ENCODE measurements at regions not wholly inside any gene's neighbourhood (a gene's known extent, or its start where the extent isn't known, plus 50 kb on each side); places are given as distances from the start of the nearest gene placed in this dataset.

DNA sequence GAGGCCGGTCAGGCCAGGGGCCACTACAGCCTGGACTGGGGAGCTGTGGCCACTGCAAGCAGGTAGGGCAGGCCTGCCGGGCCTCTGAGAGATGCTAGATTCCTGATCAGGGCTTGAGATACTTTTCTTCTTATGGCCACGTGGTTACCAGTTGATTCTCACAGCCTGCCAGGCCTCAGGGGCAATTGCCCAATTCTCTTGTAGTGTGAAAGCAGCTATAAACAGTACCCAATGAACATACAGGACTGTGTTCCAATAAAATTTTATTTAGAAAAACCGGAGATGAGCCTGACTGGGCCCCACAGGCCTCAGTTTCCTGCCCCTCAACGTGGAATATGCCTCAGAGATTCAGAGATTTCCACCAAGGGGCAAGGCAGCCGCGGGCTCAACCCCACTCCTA, 475.2 kb downstream of the TCERG1L start:
- TF ChIP-seq, protein P1, sequence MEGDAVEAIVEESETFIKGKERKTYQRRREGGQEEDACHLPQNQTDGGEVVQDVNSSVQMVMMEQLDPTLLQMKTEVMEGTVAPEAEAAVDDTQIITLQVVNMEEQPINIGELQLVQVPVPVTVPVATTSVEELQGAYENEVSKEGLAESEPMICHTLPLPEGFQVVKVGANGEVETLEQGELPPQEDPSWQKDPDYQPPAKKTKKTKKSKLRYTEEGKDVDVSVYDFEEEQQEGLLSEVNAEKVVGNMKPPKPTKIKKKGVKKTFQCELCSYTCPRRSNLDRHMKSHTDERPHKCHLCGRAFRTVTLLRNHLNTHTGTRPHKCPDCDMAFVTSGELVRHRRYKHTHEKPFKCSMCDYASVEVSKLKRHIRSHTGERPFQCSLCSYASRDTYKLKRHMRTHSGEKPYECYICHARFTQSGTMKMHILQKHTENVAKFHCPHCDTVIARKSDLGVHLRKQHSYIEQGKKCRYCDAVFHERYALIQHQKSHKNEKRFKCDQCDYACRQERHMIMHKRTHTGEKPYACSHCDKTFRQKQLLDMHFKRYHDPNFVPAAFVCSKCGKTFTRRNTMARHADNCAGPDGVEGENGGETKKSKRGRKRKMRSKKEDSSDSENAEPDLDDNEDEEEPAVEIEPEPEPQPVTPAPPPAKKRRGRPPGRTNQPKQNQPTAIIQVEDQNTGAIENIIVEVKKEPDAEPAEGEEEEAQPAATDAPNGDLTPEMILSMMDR (IDR thresholded peaks at IDR 0.05): no peak
- TF ChIP-seq HOXB5 (CRISPR knock-in tag; IDR thresholded peaks at IDR 0.05) (no peak), SMC3 (IDR thresholded peaks at IDR 0.05) (no peak), EP300 (IDR thresholded peaks at IDR 0.05) (no peak), RCOR1 (IDR thresholded peaks at IDR 0.05; ENCODE audit: low read depth, low read length) (no peak)
- TF ChIP-seq, protein P2, sequence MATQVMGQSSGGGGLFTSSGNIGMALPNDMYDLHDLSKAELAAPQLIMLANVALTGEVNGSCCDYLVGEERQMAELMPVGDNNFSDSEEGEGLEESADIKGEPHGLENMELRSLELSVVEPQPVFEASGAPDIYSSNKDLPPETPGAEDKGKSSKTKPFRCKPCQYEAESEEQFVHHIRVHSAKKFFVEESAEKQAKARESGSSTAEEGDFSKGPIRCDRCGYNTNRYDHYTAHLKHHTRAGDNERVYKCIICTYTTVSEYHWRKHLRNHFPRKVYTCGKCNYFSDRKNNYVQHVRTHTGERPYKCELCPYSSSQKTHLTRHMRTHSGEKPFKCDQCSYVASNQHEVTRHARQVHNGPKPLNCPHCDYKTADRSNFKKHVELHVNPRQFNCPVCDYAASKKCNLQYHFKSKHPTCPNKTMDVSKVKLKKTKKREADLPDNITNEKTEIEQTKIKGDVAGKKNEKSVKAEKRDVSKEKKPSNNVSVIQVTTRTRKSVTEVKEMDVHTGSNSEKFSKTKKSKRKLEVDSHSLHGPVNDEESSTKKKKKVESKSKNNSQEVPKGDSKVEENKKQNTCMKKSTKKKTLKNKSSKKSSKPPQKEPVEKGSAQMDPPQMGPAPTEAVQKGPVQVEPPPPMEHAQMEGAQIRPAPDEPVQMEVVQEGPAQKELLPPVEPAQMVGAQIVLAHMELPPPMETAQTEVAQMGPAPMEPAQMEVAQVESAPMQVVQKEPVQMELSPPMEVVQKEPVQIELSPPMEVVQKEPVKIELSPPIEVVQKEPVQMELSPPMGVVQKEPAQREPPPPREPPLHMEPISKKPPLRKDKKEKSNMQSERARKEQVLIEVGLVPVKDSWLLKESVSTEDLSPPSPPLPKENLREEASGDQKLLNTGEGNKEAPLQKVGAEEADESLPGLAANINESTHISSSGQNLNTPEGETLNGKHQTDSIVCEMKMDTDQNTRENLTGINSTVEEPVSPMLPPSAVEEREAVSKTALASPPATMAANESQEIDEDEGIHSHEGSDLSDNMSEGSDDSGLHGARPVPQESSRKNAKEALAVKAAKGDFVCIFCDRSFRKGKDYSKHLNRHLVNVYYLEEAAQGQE (IDR thresholded peaks at IDR 0.05): no peak
- TF ChIP-seq, protein P3, sequence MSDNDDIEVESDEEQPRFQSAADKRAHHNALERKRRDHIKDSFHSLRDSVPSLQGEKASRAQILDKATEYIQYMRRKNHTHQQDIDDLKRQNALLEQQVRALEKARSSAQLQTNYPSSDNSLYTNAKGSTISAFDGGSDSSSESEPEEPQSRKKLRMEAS (IDR thresholded peaks at IDR 0.05): no peak

Data from A549 (cell line).